Stimulated activated naive B cell treated with anti-CD40 and anti-IgM and Interleukin-4, amounts not matched to agents 10 μg/mL and 1 μg/mL and 100 μg/mL, for 72 hours (primary cell): ENCODE measurements at regions not wholly inside any gene's neighbourhood (a gene's known extent, or its start where the extent isn't known, plus 50 kb on each side); places are given as distances from the start of the nearest gene placed in this dataset.
"Not testable (repeated sequence)": the region's sequence is repeated elsewhere in the genome, so short reads cannot be mapped to it uniquely, and the experiment has no call there.

Source experiments
- ATAC-seq, 2 donors: fragments of 150-1000 bp; cut with Tn5 transposase; replicated peaks; 2 replicates each; pipeline ENCODE4 v1.10.0; 2021; ENCODE audit warnings: moderate library complexity in 1 of 2
- DNase-seq: peaks from one replicate; pipeline ENCODE4 v3.0.0; 2021
- H3K27ac Mint-ChIP-seq: one replicate; pipeline ENCODE4 v1.8.0; 2022; ENCODE audit warnings: mild to moderate bottlenecking, mixed read lengths
- H3K27me3 Mint-ChIP-seq, 2 donors: one replicate each; pipeline ENCODE4 v1.8.0; 2022; ENCODE audit warnings: mixed read lengths in 2 of 2
- H3K36me3 Mint-ChIP-seq, 2 donors: one replicate each; pipeline ENCODE4 v1.8.0; 2022; ENCODE audit warnings: mixed read lengths in 2 of 2, mild to moderate bottlenecking in 1 of 2
- H3K4me1 Mint-ChIP-seq, 2 donors: one replicate each; pipeline ENCODE4 v1.8.0; 2022; ENCODE audit warnings: mixed read lengths in 2 of 2, mild to moderate bottlenecking in 1 of 2
- H3K4me3 Mint-ChIP-seq, 2 donors: one replicate each; pipeline ENCODE4 v1.8.0; 2022; ENCODE audit warnings: mild to moderate bottlenecking in 2 of 2, mixed read lengths in 2 of 2, moderate library complexity in 1 of 2
- H3K9me3 Mint-ChIP-seq, 2 donors: one replicate each; pipeline ENCODE4 v1.8.0; 2022; ENCODE audit warnings: mixed read lengths in 2 of 2, mild to moderate bottlenecking in 1 of 2

DNA sequence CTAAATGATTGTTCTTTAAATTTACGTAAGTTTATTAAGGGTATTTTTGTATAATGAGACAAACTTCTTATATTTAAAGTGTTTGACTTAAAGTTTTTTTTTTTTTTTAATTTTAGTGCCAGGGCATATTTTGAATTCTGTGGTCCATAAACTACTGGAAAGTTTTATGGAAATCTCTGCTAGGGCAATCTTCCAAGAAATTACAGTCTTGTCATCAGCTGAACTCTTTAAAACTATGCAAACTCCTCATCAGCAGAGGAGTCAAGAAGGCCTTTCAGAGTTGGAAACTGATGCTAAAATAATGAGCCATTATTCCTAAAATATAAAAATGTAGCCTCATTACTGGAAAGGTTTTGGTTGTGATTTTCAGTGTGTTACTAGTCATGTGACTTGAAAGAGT, 1201.9 kb downstream of the BRINP3 start:
- Mint-ChIP-seq H3K36me3 (no peaks in the 10 kb centered on the region), H3K27ac (no peak overlapping the region), H3K4me3 (no peak overlapping the region), H3K9me3 (peaks cover 0 to 6% of the 10 kb centered on the region in 2 donors), H3K27me3 (no peaks in the 10 kb centered on the region), H3K4me1 (no peaks in the 10 kb centered on the region)
- ATAC-seq (no peak), DNase-seq (no peak)

DNA sequence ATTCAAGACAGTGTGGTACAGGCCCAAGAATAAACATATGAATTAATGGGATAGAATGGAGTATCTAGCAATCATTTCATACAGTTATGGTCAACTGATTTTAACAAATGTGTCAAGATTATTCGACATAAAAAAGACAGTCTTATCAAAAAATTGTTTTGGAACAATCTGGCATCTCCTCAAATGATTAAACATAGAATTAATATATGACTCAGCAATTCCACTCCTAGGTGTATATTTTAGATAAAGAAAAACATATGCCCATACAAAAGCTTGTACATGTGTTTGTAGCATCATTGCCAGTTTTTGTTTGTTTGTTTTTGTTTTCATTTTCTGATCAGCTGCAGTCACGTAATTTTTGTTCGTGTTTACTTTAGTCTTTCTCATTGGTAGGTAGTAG, 1188.3 kb downstream of the BRINP3 start:
- no peak for DNase-seq
- H3K4me1 Mint-ChIP-seq = no peaks in the 10 kb centered on the region
- H3K9me3 Mint-ChIP-seq = peaks cover 4 to 5% of the 10 kb centered on the region in 2 donors
- no peak for ATAC-seq
- no peaks in the 10 kb centered on the region for H3K27me3 Mint-ChIP-seq
- no peak overlapping the region for H3K4me3 Mint-ChIP-seq
- H3K36me3 Mint-ChIP-seq = no peaks in the 10 kb centered on the region
- no peak overlapping the region for H3K27ac Mint-ChIP-seq

DNA sequence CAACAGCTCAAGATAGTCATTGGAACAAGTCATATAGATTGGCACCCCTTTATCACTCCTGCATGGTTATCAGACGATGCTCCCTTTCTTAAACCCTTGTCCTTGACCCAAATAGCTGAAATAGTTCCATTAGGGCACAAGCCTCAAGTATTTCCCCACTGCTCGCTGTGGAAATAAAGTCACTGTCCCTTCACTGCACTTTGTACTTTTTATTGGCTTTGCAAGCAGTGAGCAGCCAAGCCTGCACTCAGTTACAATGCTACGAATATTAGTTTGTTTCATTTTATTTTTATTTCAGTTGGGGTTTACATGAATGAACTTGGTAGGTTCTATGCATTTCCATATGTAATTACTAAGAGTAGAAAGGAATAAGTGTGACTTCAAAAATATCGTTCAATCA, 1176.4 kb downstream of the BRINP3 start:
- no peak for ATAC-seq

DNA sequence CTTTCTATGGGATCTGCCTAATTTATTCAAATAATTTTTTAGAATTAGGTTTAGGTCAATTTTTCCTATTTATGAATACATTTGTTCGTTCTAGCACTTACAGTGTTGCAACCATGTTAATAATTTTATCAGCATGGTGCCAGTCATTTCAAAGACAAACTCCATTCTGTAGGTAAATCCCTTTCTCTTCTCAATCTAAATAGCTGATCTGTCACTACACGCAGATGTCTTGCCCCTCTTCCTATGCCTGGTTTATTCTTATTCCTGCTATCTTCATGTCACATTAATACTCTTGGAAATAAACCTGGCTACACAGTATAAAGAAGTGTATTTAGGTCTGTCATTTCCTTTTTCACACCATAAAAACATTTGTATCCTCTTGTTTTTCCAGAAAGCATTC, 1172.4 kb downstream of the BRINP3 start:
- DNase-seq (no peak), ATAC-seq (no peak)
- Mint-ChIP-seq H3K4me3 (no peak overlapping the region), H3K27me3 (no peaks in the 10 kb centered on the region), H3K27ac (no peak overlapping the region), H3K4me1 (no peaks in the 10 kb centered on the region), H3K36me3 (no peaks in the 10 kb centered on the region), H3K9me3 (peaks cover 0 to 4% of the 10 kb centered on the region in 2 donors)

More for the DNA sequence above, 1176.4 kb downstream of the BRINP3 start:
- peaks cover 0 to 9% of the 10 kb centered on the region in 2 donors for H3K9me3 Mint-ChIP-seq
- H3K27me3 Mint-ChIP-seq = no peaks in the 10 kb centered on the region
- no peaks in the 10 kb centered on the region for H3K36me3 Mint-ChIP-seq
- H3K27ac Mint-ChIP-seq = no peak overlapping the region
- no peaks in the 10 kb centered on the region for H3K4me1 Mint-ChIP-seq
- DNase-seq = no peak
- no peak overlapping the region for H3K4me3 Mint-ChIP-seq

DNA sequence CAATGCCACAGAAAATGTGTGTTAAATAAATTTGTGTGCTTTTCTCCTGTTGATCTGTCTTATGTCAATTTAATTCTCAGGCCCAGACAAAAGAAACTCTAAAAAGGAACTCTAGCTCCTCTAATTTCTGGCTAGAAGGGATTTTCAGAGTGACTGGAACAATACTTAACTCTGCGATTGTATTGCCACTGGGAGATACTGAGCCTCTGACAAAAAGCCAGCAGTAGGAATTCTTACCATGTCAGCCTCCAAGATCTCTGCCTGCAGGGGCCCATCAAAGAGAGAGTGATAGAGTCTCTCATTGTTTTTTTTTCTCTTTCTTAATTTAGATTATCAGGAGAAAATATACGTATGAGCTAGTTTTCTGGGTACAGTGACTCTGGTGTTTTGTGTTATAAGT, 1165.7 kb downstream of the BRINP3 start:
- H3K36me3 Mint-ChIP-seq = no peaks in the 10 kb centered on the region

DNA sequence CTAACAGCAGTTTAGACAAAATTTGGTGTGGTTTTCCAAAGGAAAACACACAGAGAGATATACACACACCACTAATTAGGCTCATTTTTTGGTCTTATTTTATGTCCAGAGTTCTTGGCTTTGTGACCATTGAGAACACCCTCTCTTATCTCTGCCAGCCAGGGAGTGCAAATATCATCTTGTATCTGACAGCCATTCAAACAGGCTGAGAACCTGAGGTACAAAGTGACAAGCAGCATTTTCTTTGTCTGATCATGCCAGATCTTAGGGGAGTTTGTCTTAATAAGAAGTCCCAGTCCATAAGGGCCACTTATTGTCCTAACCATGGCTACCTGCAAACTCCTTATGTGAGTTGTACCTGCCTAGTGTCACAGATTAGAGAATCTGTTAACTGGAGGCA, 1165.2 kb downstream of the BRINP3 start:
- no peak overlapping the region for H3K27ac Mint-ChIP-seq
- H3K36me3 Mint-ChIP-seq = no peaks in the 10 kb centered on the region
- DNase-seq = no peak
- H3K4me3 Mint-ChIP-seq = no peak overlapping the region
- H3K4me1 Mint-ChIP-seq = no peaks in the 10 kb centered on the region
- H3K27me3 Mint-ChIP-seq = no peaks in the 10 kb centered on the region
- peaks cover 3% of the 10 kb centered on the region in 2 donors for H3K9me3 Mint-ChIP-seq
- no peak for ATAC-seq

More for the DNA sequence above, 1165.7 kb downstream of the BRINP3 start:
- H3K27ac Mint-ChIP-seq = no peak overlapping the region
- H3K27me3 Mint-ChIP-seq = no peaks in the 10 kb centered on the region
- no peak for DNase-seq
- peaks cover 3% of the 10 kb centered on the region in 2 donors for H3K9me3 Mint-ChIP-seq
- ATAC-seq = no peak
- H3K4me3 Mint-ChIP-seq = no peak overlapping the region
- no peaks in the 10 kb centered on the region for H3K4me1 Mint-ChIP-seq

DNA sequence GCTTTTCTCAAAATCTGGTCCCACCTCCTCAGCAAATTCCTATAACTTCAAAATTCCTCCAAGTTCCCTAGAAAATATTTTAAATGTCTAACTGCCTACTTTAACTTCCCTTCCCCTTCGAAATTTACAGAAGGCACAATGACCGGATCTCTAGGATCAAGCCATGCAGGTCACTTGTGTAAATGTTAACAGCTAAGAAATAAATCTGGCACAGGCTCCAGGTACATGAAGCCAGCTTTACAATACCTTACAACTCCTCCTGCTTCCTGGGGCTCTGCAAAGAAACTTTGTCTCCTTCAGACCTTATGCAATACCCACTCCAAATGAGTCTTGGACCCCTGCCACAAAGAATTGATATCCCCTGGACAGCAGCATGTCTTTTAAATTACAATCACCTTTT, 1164.2 kb downstream of the BRINP3 start:
- Mint-ChIP-seq H3K36me3 (no peaks in the 10 kb centered on the region), H3K4me3 (no peak overlapping the region), H3K27ac (no peak overlapping the region), H3K9me3 (peaks cover 3% of the 10 kb centered on the region in 2 donors), H3K4me1 (no peaks in the 10 kb centered on the region), H3K27me3 (no peaks in the 10 kb centered on the region)
- ATAC-seq (no peak), DNase-seq (no peak)

DNA sequence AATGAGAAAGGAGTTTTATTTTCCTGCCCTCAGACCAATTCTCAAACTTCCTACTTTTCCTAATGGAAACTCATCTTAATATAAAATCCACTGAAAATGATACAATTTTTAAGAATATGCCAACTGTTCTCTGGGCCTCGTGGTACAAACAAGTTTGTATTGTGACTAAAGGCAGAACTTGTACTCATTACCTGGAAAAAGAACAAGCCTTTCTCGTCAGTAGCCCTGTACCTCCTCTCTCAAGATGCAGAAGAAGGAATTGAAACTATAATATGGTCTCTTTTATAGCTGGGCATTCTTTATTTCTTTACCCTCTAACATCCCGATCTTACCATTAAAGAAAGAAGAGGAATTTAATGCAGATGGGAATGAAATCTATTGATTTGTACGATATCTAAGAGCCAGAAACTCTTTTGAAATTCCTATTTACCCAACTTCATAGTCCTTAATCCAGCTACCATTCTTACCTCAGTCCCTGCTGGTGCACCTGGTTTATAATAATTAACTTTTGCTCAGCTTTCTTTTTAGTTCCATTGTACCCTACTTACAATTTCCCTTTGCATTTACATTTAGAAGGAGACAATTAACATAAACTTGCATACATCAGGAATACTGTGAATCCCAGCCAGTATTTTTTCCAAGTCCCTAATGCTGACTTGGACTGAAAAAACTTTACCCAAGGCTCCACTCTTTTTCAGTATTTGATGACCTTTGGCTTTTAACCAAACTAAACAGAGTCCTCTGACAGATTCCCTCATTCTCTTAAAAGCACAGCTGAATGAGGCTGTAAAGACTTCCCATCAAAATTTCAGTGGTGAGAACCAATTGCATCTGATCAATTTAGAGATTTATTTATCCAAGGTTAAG, 1162.4 kb downstream of the BRINP3 start:
- H3K36me3 Mint-ChIP-seq = no peaks in the 10 kb centered on the region
- no peaks in the 10 kb centered on the region for H3K4me1 Mint-ChIP-seq
- no peaks in the 10 kb centered on the region for H3K27me3 Mint-ChIP-seq
- no peak overlapping the region for H3K4me3 Mint-ChIP-seq
- peaks cover 3 to 4% of the 10 kb centered on the region in 2 donors for H3K9me3 Mint-ChIP-seq
- H3K27ac Mint-ChIP-seq = no peak overlapping the region
- ATAC-seq (no peak), DNase-seq (no peak)

DNA sequence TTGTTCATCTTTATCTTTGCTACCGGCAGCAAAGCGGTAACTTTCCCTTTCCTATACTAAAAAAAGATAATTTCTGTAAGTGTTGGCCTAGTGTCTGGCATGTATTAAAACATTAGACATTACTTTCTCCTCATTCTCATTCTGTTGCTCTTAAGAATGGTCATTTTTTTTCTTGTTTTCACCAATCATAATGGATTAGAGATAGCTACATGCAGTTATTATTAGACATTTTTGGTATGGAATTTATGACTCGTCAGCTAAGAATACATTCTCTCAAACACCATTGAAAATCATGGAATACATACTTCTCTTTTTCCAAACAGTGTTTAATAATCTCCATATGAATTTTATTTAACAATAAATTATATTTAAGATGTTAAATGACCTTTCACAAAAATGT, 1154.6 kb downstream of the BRINP3 start:
- DNase-seq (no peak), ATAC-seq (no peak)
- H3K36me3 Mint-ChIP-seq = no peaks in the 10 kb centered on the region
- no peaks in the 10 kb centered on the region for H3K4me1 Mint-ChIP-seq
- peaks cover 0 to 5% of the 10 kb centered on the region in 2 donors for H3K9me3 Mint-ChIP-seq
- H3K27ac Mint-ChIP-seq = no peak overlapping the region
- no peak overlapping the region for H3K4me3 Mint-ChIP-seq
- H3K27me3 Mint-ChIP-seq = no peaks in the 10 kb centered on the region

DNA sequence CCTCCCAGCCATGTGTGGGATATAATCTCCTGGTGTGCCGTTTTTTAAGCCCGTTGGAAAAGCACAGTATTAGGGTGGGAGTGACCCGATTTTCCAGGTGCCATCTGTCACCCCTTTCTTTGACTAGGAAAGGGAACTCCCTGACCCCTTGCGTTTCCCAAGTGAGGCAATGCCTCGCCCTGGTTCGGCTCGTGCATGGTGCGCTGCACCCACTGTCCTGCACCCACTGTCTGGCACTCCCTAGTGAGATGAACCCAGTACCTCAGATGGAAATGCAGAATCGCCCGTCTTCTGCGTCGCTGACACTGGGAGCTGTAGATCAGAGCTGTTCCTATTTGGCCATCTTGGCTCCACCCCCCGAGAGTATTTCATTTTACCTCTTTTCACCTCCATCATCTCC, 1146.6 kb downstream of the BRINP3 start:
- H3K27me3 Mint-ChIP-seq, H3K36me3 Mint-ChIP-seq, H3K4me3 Mint-ChIP-seq, H3K9me3 Mint-ChIP-seq, H3K27ac Mint-ChIP-seq, H3K4me1 Mint-ChIP-seq, DNase-seq, ATAC-seq: not testable (repeated sequence)

DNA sequence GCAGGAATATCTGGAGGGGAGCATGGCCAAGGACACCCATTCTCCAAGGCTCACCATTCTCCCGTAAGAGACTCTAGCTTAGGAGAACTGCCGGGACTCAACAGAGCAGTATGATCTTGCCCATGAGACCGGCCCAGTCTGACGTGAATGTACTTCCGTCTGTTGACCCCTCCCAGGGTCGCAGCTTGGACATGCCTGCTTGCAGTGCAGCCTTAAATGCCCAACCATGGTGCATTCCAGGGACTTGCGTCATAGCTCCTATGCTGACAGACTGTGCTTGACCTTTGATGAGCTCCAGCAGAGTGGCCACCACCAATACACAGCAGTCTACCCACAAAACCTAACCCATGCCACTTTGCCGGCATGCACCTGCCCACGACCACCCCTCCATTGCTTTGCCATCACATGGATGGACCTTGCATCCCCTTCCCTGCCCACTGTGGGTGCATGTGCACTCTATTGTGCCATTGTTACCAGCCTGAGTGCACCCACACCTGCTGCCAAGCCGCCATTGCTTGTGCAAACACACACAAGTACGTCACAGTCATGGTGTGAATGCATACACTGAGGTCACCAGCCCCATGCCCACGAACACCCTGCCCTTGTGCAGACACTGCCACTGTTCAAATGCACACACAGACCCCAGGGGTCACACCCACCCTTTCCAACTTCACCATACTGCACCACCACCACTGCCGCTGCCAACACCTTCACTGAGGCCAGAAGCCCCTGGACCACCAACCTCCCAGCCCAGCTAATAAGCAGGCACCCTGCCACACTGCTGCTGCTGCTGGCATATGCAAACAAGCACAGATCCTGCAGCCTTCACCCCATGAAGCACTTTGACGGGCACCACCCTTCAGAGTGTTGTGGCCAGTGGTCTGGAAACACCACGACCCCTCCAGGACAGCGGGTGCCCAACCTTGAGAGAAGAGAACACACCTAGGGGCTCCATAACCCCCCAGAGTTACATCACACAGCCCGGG, 1141.3 kb downstream of the BRINP3 start:
- H3K27me3 Mint-ChIP-seq = no peaks in the 10 kb centered on the region
- H3K27ac Mint-ChIP-seq = no peak overlapping the region

DNA sequence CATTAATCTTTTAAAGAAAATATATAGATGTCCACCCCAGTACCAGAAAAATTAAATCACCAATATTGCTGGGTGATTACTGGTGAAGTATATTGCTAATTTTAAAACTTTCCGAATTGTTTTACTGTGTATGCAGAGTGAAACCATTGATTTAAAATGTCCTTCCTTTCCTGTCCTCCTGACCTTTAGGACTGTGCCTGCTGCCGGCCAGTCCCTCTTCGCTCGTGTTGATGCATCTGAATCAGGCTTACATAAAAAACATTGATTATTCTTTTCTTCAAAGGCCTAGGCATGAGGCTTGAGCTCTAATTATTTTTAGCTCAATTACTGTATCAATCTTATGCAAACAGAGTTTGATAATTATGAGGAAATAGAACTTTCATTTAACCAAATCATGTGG, 1128.1 kb downstream of the BRINP3 start:
- no peaks in the 10 kb centered on the region for H3K36me3 Mint-ChIP-seq
- no peak overlapping the region for H3K4me3 Mint-ChIP-seq
- no peaks in the 10 kb centered on the region for H3K27me3 Mint-ChIP-seq
- H3K27ac Mint-ChIP-seq = no peak overlapping the region
- no peaks in the 10 kb centered on the region for H3K4me1 Mint-ChIP-seq
- ATAC-seq = no peak
- H3K9me3 Mint-ChIP-seq = peaks cover 1 to 7% of the 10 kb centered on the region in 2 donors
- DNase-seq = no peak

More for the DNA sequence above, 1141.3 kb downstream of the BRINP3 start:
- no peaks in the 10 kb centered on the region for H3K4me1 Mint-ChIP-seq
- ATAC-seq (no peak), DNase-seq (no peak)
- H3K36me3 Mint-ChIP-seq = no peaks in the 10 kb centered on the region
- H3K4me3 Mint-ChIP-seq = no peak overlapping the region
- peaks cover 0 to 7% of the 10 kb centered on the region in 2 donors for H3K9me3 Mint-ChIP-seq

DNA sequence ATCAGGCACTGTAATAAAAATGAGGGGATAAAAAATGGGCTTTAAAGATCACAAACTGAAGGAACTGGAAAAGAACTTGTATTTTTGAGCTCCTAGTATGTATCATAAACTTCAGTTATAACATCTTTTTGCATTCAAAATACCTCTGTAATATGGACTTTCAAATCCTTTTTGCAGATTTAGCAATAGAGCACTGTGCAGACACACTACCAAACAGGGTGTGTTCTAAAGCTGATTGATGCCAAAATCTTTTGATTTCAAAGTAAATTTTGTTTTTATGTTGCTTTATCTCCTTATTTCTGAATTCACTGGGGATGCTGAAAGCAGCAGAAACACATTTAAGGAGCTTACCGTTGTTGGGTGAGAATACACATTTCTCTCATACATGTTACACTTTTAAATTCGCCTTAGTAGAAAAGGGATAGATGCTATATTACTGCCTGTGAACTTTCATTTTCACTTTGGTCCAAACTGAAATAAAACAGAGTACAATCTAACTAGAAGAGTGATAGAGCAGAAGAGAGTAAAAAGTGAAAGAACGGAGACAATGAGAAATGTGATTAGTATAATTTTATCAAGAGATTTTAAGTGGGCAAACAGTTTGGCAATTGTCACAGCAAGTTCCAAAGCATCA, 1126.6 kb downstream of the BRINP3 start:
- Mint-ChIP-seq H3K27ac (no peak overlapping the region), H3K4me1 (no peaks in the 10 kb centered on the region), H3K36me3 (no peaks in the 10 kb centered on the region), H3K4me3 (no peak overlapping the region), H3K27me3 (no peaks in the 10 kb centered on the region), H3K9me3 (peaks cover 1 to 7% of the 10 kb centered on the region in 2 donors)
- DNase-seq = no peak
- ATAC-seq = no peak

DNA sequence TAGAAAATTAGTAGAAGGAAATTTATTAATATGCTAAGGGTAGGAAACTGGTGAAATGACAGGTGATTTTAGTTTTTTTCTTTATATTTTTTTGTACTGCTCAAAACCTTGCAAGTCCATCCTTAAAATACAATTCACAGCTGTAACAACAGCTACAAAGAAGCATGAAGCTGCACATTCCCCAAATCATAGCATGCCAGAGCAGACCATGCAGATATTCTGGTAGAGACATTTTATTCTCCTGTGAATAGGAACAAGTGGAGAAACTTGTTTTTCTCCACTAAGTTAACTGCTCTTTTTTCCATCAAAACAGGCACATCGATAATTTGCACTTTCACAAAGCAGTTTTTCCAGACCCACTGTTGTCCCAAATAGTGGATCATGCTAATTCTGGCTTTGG, 1125.7 kb downstream of the BRINP3 start:
- ATAC-seq = no peak
- Mint-ChIP-seq H3K4me3 (no peak overlapping the region), H3K36me3 (no peaks in the 10 kb centered on the region), H3K27me3 (no peaks in the 10 kb centered on the region), H3K9me3 (peaks cover 1 to 4% of the 10 kb centered on the region in 2 donors), H3K27ac (no peak overlapping the region), H3K4me1 (no peaks in the 10 kb centered on the region)
- no peak for DNase-seq
